ENCODE measurements at regions not wholly inside any gene's neighbourhood (a gene's known extent, or its start where the extent isn't known, plus 50 kb on each side); places are given as distances from the start of the nearest gene placed in this dataset.

DNA sequence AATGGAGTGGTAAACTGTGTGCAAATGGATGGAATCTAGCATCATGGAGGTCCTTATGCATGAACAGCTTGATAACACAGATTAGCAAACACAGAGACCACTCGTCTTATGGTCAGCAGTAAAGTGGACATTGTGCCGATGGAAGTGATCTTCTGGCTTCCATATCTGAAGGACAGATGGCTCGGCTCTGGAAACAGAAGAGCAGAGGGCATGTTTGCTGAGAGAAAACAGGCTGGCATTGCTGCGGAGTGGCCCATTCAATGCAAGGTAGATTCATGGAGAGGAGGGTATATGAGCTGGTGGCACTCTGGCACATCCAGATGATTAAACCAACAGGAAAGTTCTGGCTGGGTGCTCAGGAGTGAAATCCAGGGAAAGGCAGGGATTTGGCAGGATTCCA lies 513.2 kb downstream of the DIRAS2 start (continued):
- TF ChIP-seq, protein P1, sequence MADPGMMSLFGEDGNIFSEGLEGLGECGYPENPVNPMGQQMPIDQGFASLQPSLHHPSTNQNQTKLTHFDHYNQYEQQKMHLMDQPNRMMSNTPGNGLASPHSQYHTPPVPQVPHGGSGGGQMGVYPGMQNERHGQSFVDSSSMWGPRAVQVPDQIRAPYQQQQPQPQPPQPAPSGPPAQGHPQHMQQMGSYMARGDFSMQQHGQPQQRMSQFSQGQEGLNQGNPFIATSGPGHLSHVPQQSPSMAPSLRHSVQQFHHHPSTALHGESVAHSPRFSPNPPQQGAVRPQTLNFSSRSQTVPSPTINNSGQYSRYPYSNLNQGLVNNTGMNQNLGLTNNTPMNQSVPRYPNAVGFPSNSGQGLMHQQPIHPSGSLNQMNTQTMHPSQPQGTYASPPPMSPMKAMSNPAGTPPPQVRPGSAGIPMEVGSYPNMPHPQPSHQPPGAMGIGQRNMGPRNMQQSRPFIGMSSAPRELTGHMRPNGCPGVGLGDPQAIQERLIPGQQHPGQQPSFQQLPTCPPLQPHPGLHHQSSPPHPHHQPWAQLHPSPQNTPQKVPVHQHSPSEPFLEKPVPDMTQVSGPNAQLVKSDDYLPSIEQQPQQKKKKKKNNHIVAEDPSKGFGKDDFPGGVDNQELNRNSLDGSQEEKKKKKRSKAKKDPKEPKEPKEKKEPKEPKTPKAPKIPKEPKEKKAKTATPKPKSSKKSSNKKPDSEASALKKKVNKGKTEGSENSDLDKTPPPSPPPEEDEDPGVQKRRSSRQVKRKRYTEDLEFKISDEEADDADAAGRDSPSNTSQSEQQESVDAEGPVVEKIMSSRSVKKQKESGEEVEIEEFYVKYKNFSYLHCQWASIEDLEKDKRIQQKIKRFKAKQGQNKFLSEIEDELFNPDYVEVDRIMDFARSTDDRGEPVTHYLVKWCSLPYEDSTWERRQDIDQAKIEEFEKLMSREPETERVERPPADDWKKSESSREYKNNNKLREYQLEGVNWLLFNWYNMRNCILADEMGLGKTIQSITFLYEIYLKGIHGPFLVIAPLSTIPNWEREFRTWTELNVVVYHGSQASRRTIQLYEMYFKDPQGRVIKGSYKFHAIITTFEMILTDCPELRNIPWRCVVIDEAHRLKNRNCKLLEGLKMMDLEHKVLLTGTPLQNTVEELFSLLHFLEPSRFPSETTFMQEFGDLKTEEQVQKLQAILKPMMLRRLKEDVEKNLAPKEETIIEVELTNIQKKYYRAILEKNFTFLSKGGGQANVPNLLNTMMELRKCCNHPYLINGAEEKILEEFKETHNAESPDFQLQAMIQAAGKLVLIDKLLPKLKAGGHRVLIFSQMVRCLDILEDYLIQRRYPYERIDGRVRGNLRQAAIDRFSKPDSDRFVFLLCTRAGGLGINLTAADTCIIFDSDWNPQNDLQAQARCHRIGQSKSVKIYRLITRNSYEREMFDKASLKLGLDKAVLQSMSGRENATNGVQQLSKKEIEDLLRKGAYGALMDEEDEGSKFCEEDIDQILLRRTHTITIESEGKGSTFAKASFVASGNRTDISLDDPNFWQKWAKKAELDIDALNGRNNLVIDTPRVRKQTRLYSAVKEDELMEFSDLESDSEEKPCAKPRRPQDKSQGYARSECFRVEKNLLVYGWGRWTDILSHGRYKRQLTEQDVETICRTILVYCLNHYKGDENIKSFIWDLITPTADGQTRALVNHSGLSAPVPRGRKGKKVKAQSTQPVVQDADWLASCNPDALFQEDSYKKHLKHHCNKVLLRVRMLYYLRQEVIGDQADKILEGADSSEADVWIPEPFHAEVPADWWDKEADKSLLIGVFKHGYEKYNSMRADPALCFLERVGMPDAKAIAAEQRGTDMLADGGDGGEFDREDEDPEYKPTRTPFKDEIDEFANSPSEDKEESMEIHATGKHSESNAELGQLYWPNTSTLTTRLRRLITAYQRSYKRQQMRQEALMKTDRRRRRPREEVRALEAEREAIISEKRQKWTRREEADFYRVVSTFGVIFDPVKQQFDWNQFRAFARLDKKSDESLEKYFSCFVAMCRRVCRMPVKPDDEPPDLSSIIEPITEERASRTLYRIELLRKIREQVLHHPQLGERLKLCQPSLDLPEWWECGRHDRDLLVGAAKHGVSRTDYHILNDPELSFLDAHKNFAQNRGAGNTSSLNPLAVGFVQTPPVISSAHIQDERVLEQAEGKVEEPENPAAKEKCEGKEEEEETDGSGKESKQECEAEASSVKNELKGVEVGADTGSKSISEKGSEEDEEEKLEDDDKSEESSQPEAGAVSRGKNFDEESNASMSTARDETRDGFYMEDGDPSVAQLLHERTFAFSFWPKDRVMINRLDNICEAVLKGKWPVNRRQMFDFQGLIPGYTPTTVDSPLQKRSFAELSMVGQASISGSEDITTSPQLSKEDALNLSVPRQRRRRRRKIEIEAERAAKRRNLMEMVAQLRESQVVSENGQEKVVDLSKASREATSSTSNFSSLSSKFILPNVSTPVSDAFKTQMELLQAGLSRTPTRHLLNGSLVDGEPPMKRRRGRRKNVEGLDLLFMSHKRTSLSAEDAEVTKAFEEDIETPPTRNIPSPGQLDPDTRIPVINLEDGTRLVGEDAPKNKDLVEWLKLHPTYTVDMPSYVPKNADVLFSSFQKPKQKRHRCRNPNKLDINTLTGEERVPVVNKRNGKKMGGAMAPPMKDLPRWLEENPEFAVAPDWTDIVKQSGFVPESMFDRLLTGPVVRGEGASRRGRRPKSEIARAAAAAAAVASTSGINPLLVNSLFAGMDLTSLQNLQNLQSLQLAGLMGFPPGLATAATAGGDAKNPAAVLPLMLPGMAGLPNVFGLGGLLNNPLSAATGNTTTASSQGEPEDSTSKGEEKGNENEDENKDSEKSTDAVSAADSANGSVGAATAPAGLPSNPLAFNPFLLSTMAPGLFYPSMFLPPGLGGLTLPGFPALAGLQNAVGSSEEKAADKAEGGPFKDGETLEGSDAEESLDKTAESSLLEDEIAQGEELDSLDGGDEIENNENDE (IDR thresholded peaks at IDR 0.05; ENCODE audit: insufficient replicate concordance, low read length): no peak
- TF ChIP-seq HDAC6 (IDR thresholded peaks at IDR 0.05; ENCODE audit: low read depth, low read length): no peak

Data from H1 (cell line).